Liver (tissue), 3 donors: ENCODE measurements at regions not wholly inside any gene's neighbourhood (a gene's known extent, or its start where the extent isn't known, plus 50 kb on each side); places are given as distances from the start of the nearest gene placed in this dataset.

Experiments used
- HNF4G ChIP-seq: IDR thresholded peaks from 2 replicates; pipeline ENCODE4 v1.6.1; 2016; ENCODE audit warnings: antibody characterized with exemption
- RAD21 ChIP-seq, 2 donors: IDR thresholded peaks; 2 replicates each; pipeline ENCODE4 v1.6.1; 2016; ENCODE audit warnings: antibody characterized with exemption in 2 of 2, mild to moderate bottlenecking in 2 of 2
- RXRA ChIP-seq, 2 donors: IDR thresholded peaks; 2 replicates each; pipeline ENCODE4 v1.6.1; 2017 to 2018; ENCODE audit warnings: antibody characterized with exemption in 2 of 2, mild to moderate bottlenecking in 1 of 2
- SP1 ChIP-seq: IDR thresholded peaks from 2 replicates; pipeline ENCODE4 v1.6.1; 2018; ENCODE audit warnings: antibody characterized with exemption, mild to moderate bottlenecking
- TAF1 ChIP-seq: conservative IDR thresholded peaks from 2 replicates; pipeline ENCODE4 v1.6.1; 2016; ENCODE audit warnings: antibody characterized with exemption, mild to moderate bottlenecking
- YY1 ChIP-seq: IDR thresholded peaks from 2 replicates; pipeline ENCODE4 v1.6.1; 2016; ENCODE audit warnings: antibody characterized with exemption, mild to moderate bottlenecking
- TF ChIP-seq, protein P1 (sequence below): fragments of 150-350 bp; IDR thresholded peaks from 2 replicates; pipeline ENCODE4 v1.5.1; 2017; ENCODE audit warnings: improper control_type of control experiment, low read depth, low read length; ENCODE audit not compliant: missing input control
- TF ChIP-seq, protein P2 (sequence below): IDR thresholded peaks from 2 replicates; pipeline ENCODE4 v1.6.1; 2016; ENCODE audit warnings: antibody characterized with exemption, mild to moderate bottlenecking
- TF ChIP-seq, protein P3 (sequence below): IDR thresholded peaks from 2 replicates; pipeline ENCODE4 v1.6.1; 2016; ENCODE audit warnings: antibody characterized with exemption
- TF ChIP-seq, protein P4 (sequence below): IDR thresholded peaks from 2 replicates; pipeline ENCODE4 v1.6.1; 2016; ENCODE audit warnings: antibody characterized with exemption
- donor health status: healthy.
- donor health status: healthy.

DNA sequence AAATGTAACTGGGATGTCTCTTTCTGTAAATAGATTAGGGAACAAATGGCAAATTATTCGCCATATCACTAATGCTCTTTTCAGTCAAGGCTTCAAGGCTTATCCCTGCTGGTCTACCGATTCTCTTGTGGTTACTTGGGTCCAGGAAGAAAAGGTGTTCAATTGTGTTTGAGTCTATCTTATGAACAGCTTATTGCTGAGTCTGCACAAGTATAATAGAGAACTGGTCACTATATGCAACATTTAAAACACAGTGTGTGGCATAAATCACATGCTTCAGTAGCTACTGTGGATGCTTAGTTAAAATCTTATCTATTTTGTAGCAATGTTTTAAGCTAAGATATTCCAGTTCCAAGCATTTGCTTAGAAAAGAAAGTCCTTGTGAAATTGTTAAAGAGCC, 274.2 kb upstream of the FAM174A start:
- TF ChIP-seq, protein P1, sequence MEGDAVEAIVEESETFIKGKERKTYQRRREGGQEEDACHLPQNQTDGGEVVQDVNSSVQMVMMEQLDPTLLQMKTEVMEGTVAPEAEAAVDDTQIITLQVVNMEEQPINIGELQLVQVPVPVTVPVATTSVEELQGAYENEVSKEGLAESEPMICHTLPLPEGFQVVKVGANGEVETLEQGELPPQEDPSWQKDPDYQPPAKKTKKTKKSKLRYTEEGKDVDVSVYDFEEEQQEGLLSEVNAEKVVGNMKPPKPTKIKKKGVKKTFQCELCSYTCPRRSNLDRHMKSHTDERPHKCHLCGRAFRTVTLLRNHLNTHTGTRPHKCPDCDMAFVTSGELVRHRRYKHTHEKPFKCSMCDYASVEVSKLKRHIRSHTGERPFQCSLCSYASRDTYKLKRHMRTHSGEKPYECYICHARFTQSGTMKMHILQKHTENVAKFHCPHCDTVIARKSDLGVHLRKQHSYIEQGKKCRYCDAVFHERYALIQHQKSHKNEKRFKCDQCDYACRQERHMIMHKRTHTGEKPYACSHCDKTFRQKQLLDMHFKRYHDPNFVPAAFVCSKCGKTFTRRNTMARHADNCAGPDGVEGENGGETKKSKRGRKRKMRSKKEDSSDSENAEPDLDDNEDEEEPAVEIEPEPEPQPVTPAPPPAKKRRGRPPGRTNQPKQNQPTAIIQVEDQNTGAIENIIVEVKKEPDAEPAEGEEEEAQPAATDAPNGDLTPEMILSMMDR, result no peak
- no peak for TF ChIP-seq TAF1
- no peak for TF ChIP-seq RAD21 (IDR thresholded peaks at IDR 0.05)
- TF ChIP-seq, protein P2, sequence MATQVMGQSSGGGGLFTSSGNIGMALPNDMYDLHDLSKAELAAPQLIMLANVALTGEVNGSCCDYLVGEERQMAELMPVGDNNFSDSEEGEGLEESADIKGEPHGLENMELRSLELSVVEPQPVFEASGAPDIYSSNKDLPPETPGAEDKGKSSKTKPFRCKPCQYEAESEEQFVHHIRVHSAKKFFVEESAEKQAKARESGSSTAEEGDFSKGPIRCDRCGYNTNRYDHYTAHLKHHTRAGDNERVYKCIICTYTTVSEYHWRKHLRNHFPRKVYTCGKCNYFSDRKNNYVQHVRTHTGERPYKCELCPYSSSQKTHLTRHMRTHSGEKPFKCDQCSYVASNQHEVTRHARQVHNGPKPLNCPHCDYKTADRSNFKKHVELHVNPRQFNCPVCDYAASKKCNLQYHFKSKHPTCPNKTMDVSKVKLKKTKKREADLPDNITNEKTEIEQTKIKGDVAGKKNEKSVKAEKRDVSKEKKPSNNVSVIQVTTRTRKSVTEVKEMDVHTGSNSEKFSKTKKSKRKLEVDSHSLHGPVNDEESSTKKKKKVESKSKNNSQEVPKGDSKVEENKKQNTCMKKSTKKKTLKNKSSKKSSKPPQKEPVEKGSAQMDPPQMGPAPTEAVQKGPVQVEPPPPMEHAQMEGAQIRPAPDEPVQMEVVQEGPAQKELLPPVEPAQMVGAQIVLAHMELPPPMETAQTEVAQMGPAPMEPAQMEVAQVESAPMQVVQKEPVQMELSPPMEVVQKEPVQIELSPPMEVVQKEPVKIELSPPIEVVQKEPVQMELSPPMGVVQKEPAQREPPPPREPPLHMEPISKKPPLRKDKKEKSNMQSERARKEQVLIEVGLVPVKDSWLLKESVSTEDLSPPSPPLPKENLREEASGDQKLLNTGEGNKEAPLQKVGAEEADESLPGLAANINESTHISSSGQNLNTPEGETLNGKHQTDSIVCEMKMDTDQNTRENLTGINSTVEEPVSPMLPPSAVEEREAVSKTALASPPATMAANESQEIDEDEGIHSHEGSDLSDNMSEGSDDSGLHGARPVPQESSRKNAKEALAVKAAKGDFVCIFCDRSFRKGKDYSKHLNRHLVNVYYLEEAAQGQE, result no peak
- no peak for TF ChIP-seq SP1
- TF ChIP-seq, protein P3, sequence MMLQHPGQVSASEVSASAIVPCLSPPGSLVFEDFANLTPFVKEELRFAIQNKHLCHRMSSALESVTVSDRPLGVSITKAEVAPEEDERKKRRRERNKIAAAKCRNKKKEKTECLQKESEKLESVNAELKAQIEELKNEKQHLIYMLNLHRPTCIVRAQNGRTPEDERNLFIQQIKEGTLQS, result no peak
- TF ChIP-seq YY1, result no peak
- TF ChIP-seq, protein P4, sequence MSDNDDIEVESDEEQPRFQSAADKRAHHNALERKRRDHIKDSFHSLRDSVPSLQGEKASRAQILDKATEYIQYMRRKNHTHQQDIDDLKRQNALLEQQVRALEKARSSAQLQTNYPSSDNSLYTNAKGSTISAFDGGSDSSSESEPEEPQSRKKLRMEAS, result no peak
- TF ChIP-seq HNF4G, result no peak
- no peak for TF ChIP-seq RXRA (IDR thresholded peaks at IDR 0.05)
